ENCODE measurements at regions not wholly inside any gene's neighbourhood (a gene's known extent, or its start where the extent isn't known, plus 50 kb on each side); places are given as distances from the start of the nearest gene placed in this dataset.

GRCh38 chr10:10959666-10960065 is 58.0 kb upstream of the CELF2 start:
- TF ChIP-seq SIN3A (IDR thresholded peaks at IDR 0.05; ENCODE audit: low read depth) (no peak), CEBPB (IDR thresholded peaks at IDR 0.05; ENCODE audit: low read depth) (no peak), POLR2AphosphoS5 (IDR thresholded peaks at IDR 0.05; ENCODE audit: low read depth, low read length) (no peak), SP1 (IDR thresholded peaks at IDR 0.05; ENCODE audit: low read depth) (no peak), EZH2 (IDR thresholded peaks at IDR 0.05) (no peak), REST (IDR thresholded peaks at IDR 0.05; ENCODE audit: low read depth) (no peak), CBX3 (IDR thresholded peaks at IDR 0.05; ENCODE audit: low read depth) (no peak), POLR2A (IDR thresholded peaks at IDR 0.05; ENCODE audit: borderline replicate concordance, extremely low read depth, insufficient read depth, insufficient read length) (no peak)
- TF ChIP-seq, protein P1, sequence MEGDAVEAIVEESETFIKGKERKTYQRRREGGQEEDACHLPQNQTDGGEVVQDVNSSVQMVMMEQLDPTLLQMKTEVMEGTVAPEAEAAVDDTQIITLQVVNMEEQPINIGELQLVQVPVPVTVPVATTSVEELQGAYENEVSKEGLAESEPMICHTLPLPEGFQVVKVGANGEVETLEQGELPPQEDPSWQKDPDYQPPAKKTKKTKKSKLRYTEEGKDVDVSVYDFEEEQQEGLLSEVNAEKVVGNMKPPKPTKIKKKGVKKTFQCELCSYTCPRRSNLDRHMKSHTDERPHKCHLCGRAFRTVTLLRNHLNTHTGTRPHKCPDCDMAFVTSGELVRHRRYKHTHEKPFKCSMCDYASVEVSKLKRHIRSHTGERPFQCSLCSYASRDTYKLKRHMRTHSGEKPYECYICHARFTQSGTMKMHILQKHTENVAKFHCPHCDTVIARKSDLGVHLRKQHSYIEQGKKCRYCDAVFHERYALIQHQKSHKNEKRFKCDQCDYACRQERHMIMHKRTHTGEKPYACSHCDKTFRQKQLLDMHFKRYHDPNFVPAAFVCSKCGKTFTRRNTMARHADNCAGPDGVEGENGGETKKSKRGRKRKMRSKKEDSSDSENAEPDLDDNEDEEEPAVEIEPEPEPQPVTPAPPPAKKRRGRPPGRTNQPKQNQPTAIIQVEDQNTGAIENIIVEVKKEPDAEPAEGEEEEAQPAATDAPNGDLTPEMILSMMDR (IDR thresholded peaks at IDR 0.05 in 2 of 3, conservative IDR thresholded peaks at IDR 0.05 in 1 of 3; ENCODE audit: borderline replicate concordance in 1 of 3, insufficient read depth in 1 of 3, low read depth in 2 of 3, low read length in 2 of 3): no peak

Data from HCT116 (cell line).